Caco-2 (cell line): ENCODE measurements at regions not wholly inside any gene's neighbourhood (a gene's known extent, or its start where the extent isn't known, plus 50 kb on each side); places are given as distances from the start of the nearest gene placed in this dataset.

Experiments used
- BruUV-seq: library from RNA; stranded (reverse); fragments of 400-500 nt; replicated peaks from 2 replicates; lab custom pipeline; 2021; lab: Mats Ljungman, UMichigan
- CTCF ChIA-PET: fragments of 300-600 bp; sonication (Branson Sonifier 250); formaldehyde crosslinking; loops from one replicate; lab custom pipeline; 2022; ENCODE audit warnings: antibody characterized with exemption; lab: Charles Lee
- POLR2A ChIA-PET: fragments of 300-600 bp; sonication (Branson Sonifier 250); formaldehyde crosslinking; loops from one replicate; lab custom pipeline; 2022; ENCODE audit warnings: antibody characterized with exemption; lab: Charles Lee
- DNase-seq, 2 experiments: peaks; one replicate each; pipeline versions ENCODE4 v3.0.0 to v3.0.0-alpha.2; 2020 to 2022
- H3K27me3 ChIP-seq: replicated peaks from 2 replicates; pipeline ENCODE4 v1.6.0; 2011; ENCODE audit warnings: low read length; ENCODE audit not compliant: control insufficient read depth, insufficient read depth
- H3K36me3 ChIP-seq: 2 replicates; pipeline ENCODE4 v1.5.1; 2011; ENCODE audit warnings: low read length; ENCODE audit not compliant: control insufficient read depth, insufficient read depth
- H3K4me1 ChIP-seq: fragments of 250-450 bp; sonication (Bioruptor Pico); 2 replicates; pipeline ENCODE4 v1.5.1; 2020; ENCODE audit warnings: mild to moderate bottlenecking
- H3K4me3 ChIP-seq: 2 replicates; pipeline ENCODE4 v1.5.1; 2011; ENCODE audit warnings: low read depth, mild to moderate bottlenecking, control low read depth, low read length
- H3K9me3 ChIP-seq: fragments of 250-450 bp; sonication (Bioruptor Pico); 2 replicates; pipeline ENCODE4 v1.5.1; 2020; ENCODE audit warnings: mild to moderate bottlenecking, moderate library complexity
- H3K27ac Mint-ChIP-seq: one replicate; pipeline ENCODE4 v1.8.0; 2022; ENCODE audit warnings: mixed read lengths; ENCODE audit not compliant: unreplicated experiment
- H3K27me3 Mint-ChIP-seq: one replicate; pipeline ENCODE4 v1.8.0; 2022; ENCODE audit warnings: mixed read lengths; ENCODE audit not compliant: insufficient read depth, unreplicated experiment
- H3K36me3 Mint-ChIP-seq: one replicate; pipeline ENCODE4 v1.8.0; 2022; ENCODE audit warnings: mild to moderate bottlenecking, mixed read lengths; ENCODE audit not compliant: insufficient read depth, unreplicated experiment
- H3K4me1 Mint-ChIP-seq: one replicate; pipeline ENCODE4 v1.8.0; 2022; ENCODE audit warnings: low read depth, mixed read lengths; ENCODE audit not compliant: unreplicated experiment
- H3K4me3 Mint-ChIP-seq: one replicate; pipeline ENCODE4 v1.8.0; 2022; ENCODE audit warnings: mild to moderate bottlenecking, moderate library complexity, mixed read lengths; ENCODE audit not compliant: unreplicated experiment
- H3K9me3 Mint-ChIP-seq: one replicate; pipeline ENCODE4 v1.8.0; 2022; ENCODE audit warnings: mixed read lengths; ENCODE audit not compliant: unreplicated experiment
- CTCF ChIP-seq, 2 experiments: fragments of 200-600 bp in 1 of 2; IDR thresholded peaks; 1 replicate in 1 of 2; 2 replicates in 1 of 2; pipeline versions ENCODE4 v1.5.1 to v1.8.0; 2011 to 2022; ENCODE audit warnings: antibody characterized with exemption in 1 of 2, control low read depth in 1 of 2, inconsistent platforms in 1 of 2, low read depth in 1 of 2, low read length in 1 of 2, mild to moderate bottlenecking in 1 of 2, moderate library complexity in 1 of 2; ENCODE audit not compliant: insufficient read depth in 1 of 2, severe bottlenecking in 1 of 2, unreplicated experiment in 1 of 2
- intact Hi-C: fragments of 100-400 bp; cut with micrococcal nuclease; formaldehyde crosslinking; loops from one replicate; pipeline ENCODE4 v1.10.0; 2022; ENCODE audit not compliant: unreplicated experiment

DNA sequence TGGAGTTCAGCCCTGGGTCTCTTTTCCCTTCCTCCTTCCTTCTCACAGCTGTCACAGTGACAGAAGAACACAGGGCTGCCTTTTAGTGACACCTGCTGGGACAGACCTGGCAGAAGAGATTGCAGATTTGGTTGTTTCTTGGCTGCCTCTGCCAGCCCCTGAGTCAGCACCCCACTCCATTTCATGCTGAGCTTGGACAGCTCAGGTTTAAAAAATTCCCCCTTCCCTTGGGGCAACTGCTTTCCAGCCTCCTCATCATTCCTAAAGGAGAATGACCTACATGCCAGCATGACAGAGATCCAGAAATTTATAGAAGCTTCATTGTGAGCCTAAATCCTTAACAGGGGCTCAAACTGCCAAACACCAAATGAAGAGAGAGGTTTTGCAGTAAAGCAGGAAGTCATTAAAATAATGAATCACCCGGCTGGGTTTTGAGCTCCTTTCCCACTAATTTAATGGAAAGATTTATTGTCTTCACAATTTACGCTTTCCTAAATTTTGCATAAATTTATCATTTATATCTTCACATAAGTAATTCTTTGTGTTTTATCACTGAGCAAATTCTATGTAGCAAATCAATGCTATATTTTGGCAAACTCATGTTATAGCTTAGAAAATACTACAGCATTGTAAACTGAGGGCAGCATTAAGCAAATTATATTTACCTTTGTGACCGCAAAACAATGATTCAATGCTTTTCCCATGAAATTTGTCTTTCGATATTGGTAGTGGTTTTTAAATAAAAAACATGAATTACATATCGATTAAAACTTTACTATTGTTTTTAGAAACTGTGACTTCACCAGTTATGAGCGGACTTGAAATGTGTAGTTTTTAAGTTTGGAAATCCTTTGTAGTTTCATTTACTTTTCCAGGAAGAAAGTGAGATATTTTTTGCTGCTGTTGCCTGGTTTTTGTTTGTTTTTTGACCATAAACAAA, 399.5 kb upstream of the ANKRD30A start:
- Histone ChIP-seq H3K9me3 (no peaks in the 10 kb centered on the region), H3K36me3 (no peaks in the 10 kb centered on the region), H3K4me3 (no peak overlapping the region), H3K27me3 (no peaks in the 10 kb centered on the region), H3K4me1 (no peaks in the 10 kb centered on the region)
- no peaks in the 10 kb centered on the region for H3K4me1 Mint-ChIP-seq
- H3K9me3 Mint-ChIP-seq = peaks cover 2% of the 10 kb centered on the region
- no peak overlapping the region for H3K4me3 Mint-ChIP-seq
- H3K36me3 Mint-ChIP-seq = no peaks in the 10 kb centered on the region
- intact Hi-C loops = loop anchor here (1.0 kb wide), 1 partner anchor 1091 kb away; no protein-coding TSS in a partner anchor
- peak; percentile 46 to 57 for TF ChIP-seq CTCF (IDR thresholded peaks at IDR 0.05; ENCODE audit: insufficient read depth in 1 of 2, low read depth in 1 of 2, low read length in 1 of 2, severe bottlenecking in 1 of 2, unreplicated experiment in 1 of 2)
- ChIA-PET POLR2A (no interaction called here), CTCF (interaction anchor here (0.9 kb wide), 1 partner anchor 1090 kb away, joined by 4 read pairs; no protein-coding TSS in a partner anchor)
- no peak overlapping the region for H3K27ac Mint-ChIP-seq
- DNase-seq = peak; percentile 50 to 59
- peaks cover 2% of the 10 kb centered on the region for H3K27me3 Mint-ChIP-seq
- no TSS peak for BruUV-seq

- CTCF ChIA-PET = no interaction called here
- POLR2A ChIA-PET = no interaction called here
- no TSS peak for BruUV-seq
Observed at GRCh38 chr10:36722777-36723176, 402.6 kb upstream of the ANKRD30A start.

GRCh38 chr10:36721871-36722270, 403.5 kb upstream of the ANKRD30A start:
- no peak for DNase-seq
- intact Hi-C loops = no loop called here

More at GRCh38 chr10:36722777-36723176, 402.6 kb upstream of the ANKRD30A start:
- no peak for DNase-seq
- H3K4me1 ChIP-seq = no peaks in the 10 kb centered on the region
- Mint-ChIP-seq H3K27me3 (peaks cover 2% of the 10 kb centered on the region), H3K36me3 (no peaks in the 10 kb centered on the region), H3K4me3 (no peak overlapping the region), H3K4me1 (no peaks in the 10 kb centered on the region), H3K9me3 (no peaks in the 10 kb centered on the region), H3K27ac (no peak overlapping the region)
- no peaks in the 10 kb centered on the region for H3K9me3 ChIP-seq
- no peaks in the 10 kb centered on the region for H3K27me3 ChIP-seq
- intact Hi-C loops = no loop called here
- H3K36me3 ChIP-seq = no peaks in the 10 kb centered on the region
- no peak overlapping the region for H3K4me3 ChIP-seq
- TF ChIP-seq CTCF (IDR thresholded peaks at IDR 0.05; ENCODE audit: insufficient read depth in 1 of 2, low read depth in 1 of 2, low read length in 1 of 2, severe bottlenecking in 1 of 2, unreplicated experiment in 1 of 2) = no peak

More at GRCh38 chr10:36721871-36722270, 403.5 kb upstream of the ANKRD30A start:
- Histone ChIP-seq H3K36me3 (no peaks in the 10 kb centered on the region), H3K4me3 (no peak overlapping the region), H3K4me1 (no peaks in the 10 kb centered on the region), H3K27me3 (no peaks in the 10 kb centered on the region), H3K9me3 (no peaks in the 10 kb centered on the region)
- ChIA-PET POLR2A (no interaction called here), CTCF (no interaction called here)
- Mint-ChIP-seq H3K9me3 (no peaks in the 10 kb centered on the region), H3K27me3 (peaks cover 2% of the 10 kb centered on the region), H3K36me3 (no peaks in the 10 kb centered on the region), H3K4me1 (no peaks in the 10 kb centered on the region), H3K4me3 (no peak overlapping the region), H3K27ac (no peak overlapping the region)
- BruUV-seq = no TSS peak
- no peak for TF ChIP-seq CTCF (IDR thresholded peaks at IDR 0.05; ENCODE audit: insufficient read depth in 1 of 2, low read depth in 1 of 2, low read length in 1 of 2, severe bottlenecking in 1 of 2, unreplicated experiment in 1 of 2)
